ENCODE measurements at regions not wholly inside any gene's neighbourhood (a gene's known extent, or its start where the extent isn't known, plus 50 kb on each side); places are given as distances from the start of the nearest gene placed in this dataset.
"Not testable (repeated sequence)": the region's sequence is repeated elsewhere in the genome, so short reads cannot be mapped to it uniquely, and the experiment has no call there.

GRCh38 chr16:26976873-26977272 is 89.9 kb upstream of the C16orf82 start:
- DNase-seq (ENCODE audit: low read depth in 2 of 2), result no peak

DNA sequence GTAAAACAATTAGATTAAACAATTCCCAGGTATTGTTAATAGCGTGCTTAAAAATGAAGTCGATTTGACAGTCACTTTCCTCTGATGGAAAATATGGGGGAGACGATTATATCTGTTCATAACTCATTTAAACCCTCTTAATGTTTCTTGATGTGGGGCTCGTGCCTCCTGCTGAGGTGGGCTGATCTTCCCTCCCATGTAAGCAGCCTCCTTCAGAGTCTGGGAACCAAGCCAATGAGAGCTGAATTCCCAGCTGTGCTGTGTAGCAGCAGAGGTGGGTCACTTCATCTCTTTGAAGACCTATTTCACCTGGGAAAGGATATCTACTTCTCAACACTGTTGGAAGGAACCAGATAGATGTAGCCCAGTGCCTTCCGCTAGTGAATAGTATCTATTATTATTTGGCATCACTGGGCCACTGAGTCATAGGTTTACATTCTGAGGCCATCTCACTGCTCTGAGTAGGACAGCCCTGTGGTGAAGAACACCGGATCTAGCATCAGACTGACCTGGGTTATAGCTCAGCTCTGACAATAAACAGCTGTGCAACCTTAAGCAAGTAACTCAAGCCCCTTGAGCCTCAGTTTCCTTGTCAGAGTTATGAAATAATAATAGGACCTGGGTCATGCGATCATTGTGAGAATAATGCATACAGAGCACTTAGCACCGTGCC is 85.3 kb upstream of the C16orf82 start:
- DNase-seq (ENCODE audit: low read depth in 2 of 2), result no peak

DNA sequence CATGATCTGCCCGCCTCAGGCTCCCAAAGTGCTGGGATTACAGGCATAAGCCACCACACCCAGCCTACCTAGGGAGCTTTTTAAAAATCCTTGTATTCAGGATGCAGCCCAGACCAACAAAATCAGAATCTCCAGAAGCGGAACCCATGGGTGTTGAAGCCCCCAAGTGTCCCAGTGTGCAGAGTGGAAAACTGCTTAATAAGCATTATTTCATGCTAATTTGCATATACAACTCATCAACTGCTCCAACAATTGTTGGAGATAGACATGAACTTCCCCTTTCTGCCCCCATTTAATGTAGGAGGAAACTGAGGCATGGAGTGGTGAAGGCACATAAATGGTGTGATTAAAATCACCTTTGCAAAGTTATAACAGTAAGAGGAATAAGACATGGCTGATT is 84.3 kb upstream of the C16orf82 start:
- no peak for DNase-seq (ENCODE audit: low read depth in 2 of 2)

GRCh38 chr16:26983426-26983825 is 83.3 kb upstream of the C16orf82 start:
- no peak for DNase-seq (ENCODE audit: low read depth in 2 of 2)

DNA sequence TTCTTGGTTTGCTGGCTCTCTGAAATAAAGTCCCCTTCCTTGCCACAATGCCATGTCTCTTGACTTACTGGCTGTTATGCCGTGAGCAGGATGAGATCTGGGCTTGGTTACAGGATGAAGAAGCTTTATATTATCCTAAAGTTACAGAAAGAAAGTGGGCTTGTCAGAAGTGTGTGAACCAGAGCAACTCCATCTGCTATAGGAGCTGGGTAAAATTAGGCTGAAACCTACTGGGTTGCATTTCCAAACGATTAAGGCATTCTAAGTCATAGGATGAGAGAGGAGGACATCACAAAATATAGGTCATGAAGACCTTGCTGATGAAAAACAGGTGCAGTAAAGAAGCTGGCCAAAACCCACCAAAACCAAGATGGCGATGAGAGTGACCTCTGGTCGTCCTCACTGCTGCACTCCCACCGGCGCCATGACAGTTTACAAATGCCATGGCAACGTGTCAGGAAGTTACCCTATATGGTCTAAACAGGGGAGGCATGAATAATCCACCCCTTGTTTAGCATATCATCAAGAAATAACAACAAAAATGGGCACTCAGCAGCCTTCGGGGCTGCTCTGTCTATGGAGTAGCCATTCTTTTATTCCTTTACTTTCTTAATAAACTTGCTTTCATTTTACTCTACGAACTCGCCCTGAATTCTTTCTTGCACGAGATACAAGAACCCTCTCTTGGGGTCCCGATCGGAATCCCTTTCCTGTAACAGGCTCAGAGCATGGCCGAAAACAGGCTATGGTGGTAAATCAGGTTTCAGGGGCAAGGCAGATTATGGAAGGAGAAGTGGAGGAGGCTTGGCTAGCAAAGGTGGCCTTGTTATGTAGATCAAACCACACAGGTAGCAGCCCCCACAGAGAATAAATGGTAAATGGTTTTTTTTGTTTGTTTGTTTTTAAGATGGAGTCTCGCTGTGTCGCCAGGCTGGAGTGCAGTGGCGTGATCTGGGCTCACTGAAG is 81.3 kb upstream of the C16orf82 start:
- no peak for DNase-seq (ENCODE audit: low read depth in 2 of 2)

DNA sequence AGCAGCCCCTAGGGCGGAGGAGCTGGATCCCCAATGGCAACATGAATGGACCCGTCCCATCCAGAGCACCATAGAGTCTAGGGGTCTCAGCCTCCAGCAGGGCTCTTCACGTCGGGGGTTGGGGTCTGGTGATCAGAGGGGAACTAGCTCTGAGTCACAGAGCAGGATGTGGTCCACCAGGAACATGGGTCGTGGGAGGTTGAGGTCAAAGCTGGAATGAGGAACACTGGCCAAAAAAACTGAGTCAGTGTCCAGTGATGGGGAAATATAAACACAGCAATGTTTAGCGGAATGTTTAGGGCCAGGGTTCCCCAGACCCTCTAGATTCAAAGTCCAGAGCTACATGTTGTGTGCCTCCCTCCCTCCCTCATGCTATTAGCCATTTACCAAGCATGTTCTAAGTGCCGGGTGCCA is 79.1 kb upstream of the C16orf82 start:
- DNase-seq (ENCODE audit: low read depth in 2 of 2), result no peak

DNA sequence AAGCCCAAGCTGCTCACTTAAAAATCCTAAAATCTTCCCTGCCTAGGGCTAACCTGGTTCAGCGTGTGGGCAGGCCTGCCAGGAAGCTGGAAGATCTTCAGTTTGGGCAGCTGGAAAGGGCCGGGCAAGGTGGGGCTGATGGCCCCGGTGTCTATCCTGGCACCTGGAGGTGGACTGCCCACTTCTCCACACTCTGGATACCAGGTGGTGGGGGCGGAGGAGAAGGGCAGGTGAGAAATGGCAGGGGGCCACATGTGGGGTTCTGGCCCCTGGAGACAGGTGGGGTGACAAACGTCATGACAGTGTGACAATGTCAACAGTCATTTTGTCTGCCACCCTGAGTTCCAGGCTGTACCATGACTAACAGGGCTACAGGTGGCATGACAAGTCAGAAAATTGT is 78.5 kb upstream of the C16orf82 start:
- DNase-seq (ENCODE audit: low read depth in 2 of 2), result no peak

- DNase-seq (ENCODE audit: low read depth in 2 of 2), result not testable (repeated sequence)
These were observed 76.2 kb upstream of the C16orf82 start for GRCh38 chr16:26990384-26991120.

- DNase-seq (ENCODE audit: low read depth in 2 of 2), result no peak
These were observed 73.9 kb upstream of the C16orf82 start for GRCh38 chr16:26992666-26993349.

DNA sequence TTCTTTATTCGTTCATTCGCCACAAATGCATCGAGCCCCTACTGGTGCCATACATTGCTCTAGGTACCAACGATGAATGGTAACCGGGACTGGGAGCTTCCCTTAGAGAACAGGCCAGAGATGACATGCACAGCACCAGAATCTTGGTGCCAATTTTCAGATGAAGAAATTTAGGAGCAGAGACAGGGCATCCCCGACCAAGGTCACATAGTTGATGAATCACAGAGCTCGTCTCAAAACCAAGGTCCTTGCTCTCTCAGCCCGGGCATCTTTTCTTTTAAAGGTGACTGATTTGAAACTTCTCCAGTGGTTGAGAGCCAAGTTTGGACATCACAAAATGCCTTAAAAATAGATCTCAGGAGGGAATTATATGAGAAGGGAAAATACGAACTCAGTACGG is 73.2 kb upstream of the C16orf82 start:
- DNase-seq (ENCODE audit: low read depth in 2 of 2), result no peak

- no peak for DNase-seq (ENCODE audit: low read depth in 2 of 2)
These were observed 72.8 kb upstream of the C16orf82 start for GRCh38 chr16:26993963-26994362.

DNA sequence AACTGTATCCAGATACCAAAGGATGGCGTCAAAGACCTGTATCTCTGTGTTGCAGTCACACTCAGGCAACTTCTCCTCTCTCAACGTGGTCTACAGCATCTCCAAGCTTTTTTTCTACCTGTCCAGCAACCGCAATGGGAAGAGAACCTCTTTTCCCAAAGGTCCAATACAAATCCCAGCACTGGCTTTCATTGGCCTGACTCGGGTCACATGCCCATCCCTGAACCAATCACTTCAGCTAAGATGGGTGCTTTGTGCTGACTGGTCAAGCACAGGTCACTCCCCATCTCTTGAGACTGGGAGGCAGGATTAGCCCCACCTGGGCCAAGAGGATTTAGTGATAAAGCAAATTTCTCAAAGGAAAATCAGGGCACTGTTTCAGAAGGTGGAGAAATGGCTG is 71.2 kb upstream of the C16orf82 start:
- no peak for DNase-seq (ENCODE audit: low read depth in 2 of 2)

GRCh38 chr16:27005386-27005785 is 61.3 kb upstream of the C16orf82 start:
- no peak for DNase-seq (ENCODE audit: low read depth in 2 of 2)
